ENCODE measurements at regions not wholly inside any gene's neighbourhood (a gene's known extent, or its start where the extent isn't known, plus 50 kb on each side); places are given as distances from the start of the nearest gene placed in this dataset.

GRCh38 chr13:69545551-69545950, 562.1 kb upstream of the ATXN8OS start:
- Histone ChIP-seq H3K4me1 (ENCODE audit: low read length) (no peaks in the 10 kb centered on the region), H3K79me2 (ENCODE audit: low read length) (no peaks in the 10 kb centered on the region), H3K9me2 (replicated peaks; ENCODE audit: insufficient read depth, low read length) (no peaks in the 10 kb centered on the region), H3F3A (ENCODE audit: insufficient read depth, low read length) (no peaks in the 10 kb centered on the region), H3K9ac (ENCODE audit: low read length) (no peak overlapping the region), H2AFZ (ENCODE audit: low read length) (no peak overlapping the region), H3K4me3 (ENCODE audit: low read length) (no peak overlapping the region), H3K9me3 (replicated peaks; ENCODE audit: insufficient read depth, low read length) (no peaks in the 10 kb centered on the region), H3K27ac (ENCODE audit: low read length) (no peak overlapping the region), H3K4me2 (ENCODE audit: low read depth, low read length) (no peak overlapping the region), H3K36me3 (replicated peaks; ENCODE audit: insufficient read depth, low read length) (no peaks in the 10 kb centered on the region), H4K20me1 (ENCODE audit: insufficient read depth, low read length) (no peaks in the 10 kb centered on the region), H3K27me3 (replicated peaks; ENCODE audit: insufficient read depth, low read length) (no peaks in the 10 kb centered on the region)
- DNase-seq = no peak
- TF ChIP-seq EZH2 (optimal IDR thresholded peaks at IDR 0.05; ENCODE audit: low read depth, low read length) (no peak), EZH2phosphoT487 (IDR thresholded peaks at IDR 0.05; ENCODE audit: low read length) (no peak), CTCF (IDR thresholded peaks at IDR 0.05; ENCODE audit: low read length) (no peak)

GRCh38 chr13:69524459-69525150, 583.0 kb upstream of the ATXN8OS start:
- no peak for TF ChIP-seq EZH2 (optimal IDR thresholded peaks at IDR 0.05; ENCODE audit: low read depth, low read length)
- peak; percentile 18 for TF ChIP-seq CTCF (IDR thresholded peaks at IDR 0.05; ENCODE audit: low read length)
- H3K79me2 ChIP-seq (ENCODE audit: low read length) = no peaks in the 10 kb centered on the region
- no peak overlapping the region for H3K27ac ChIP-seq (ENCODE audit: low read length)
- H3F3A ChIP-seq (ENCODE audit: insufficient read depth, low read length) = no peaks in the 10 kb centered on the region
- H3K9ac ChIP-seq (ENCODE audit: low read length) = no peak overlapping the region
- no peaks in the 10 kb centered on the region for H3K9me2 ChIP-seq (replicated peaks; ENCODE audit: insufficient read depth, low read length)
- no peak overlapping the region for H3K4me2 ChIP-seq (ENCODE audit: low read depth, low read length)
- H3K9me3 ChIP-seq (replicated peaks; ENCODE audit: insufficient read depth, low read length) = no peaks in the 10 kb centered on the region
- no peaks in the 10 kb centered on the region for H3K27me3 ChIP-seq (replicated peaks; ENCODE audit: insufficient read depth, low read length)
- H3K36me3 ChIP-seq (replicated peaks; ENCODE audit: insufficient read depth, low read length) = no peaks in the 10 kb centered on the region
- DNase-seq = no peak
- no peaks in the 10 kb centered on the region for H4K20me1 ChIP-seq (ENCODE audit: insufficient read depth, low read length)
- H2AFZ ChIP-seq (ENCODE audit: low read length) = no peak overlapping the region
- no peaks in the 10 kb centered on the region for H3K4me1 ChIP-seq (ENCODE audit: low read length)
- H3K4me3 ChIP-seq (ENCODE audit: low read length) = no peak overlapping the region

DNA sequence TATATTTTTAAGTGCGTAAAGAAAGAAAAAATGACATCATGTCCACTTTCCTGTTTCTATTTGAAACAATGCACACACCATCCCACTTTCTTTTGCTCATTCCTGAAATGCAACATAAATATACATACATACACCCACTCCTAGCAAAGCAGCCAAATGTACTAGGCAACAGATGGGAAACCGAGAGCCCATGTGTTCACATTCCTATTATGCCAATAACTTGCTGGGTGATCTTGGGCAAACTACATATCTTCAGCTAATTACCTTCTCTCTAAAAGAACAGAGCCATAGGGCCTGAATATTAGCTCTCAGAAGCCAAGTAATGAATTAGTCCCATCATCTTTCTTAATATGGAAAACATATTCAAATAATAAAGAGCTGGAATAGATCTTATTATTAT, 610.6 kb upstream of the ATXN8OS start:
- Histone ChIP-seq H3K4me2 (ENCODE audit: low read depth, low read length) (no peak overlapping the region), H3K4me1 (ENCODE audit: low read length) (no peaks in the 10 kb centered on the region), H3K27me3 (replicated peaks; ENCODE audit: insufficient read depth, low read length) (no peaks in the 10 kb centered on the region), H3K27ac (ENCODE audit: low read length) (no peak overlapping the region), H3K9me3 (replicated peaks; ENCODE audit: insufficient read depth, low read length) (no peaks in the 10 kb centered on the region), H2AFZ (ENCODE audit: low read length) (no peak overlapping the region), H3F3A (ENCODE audit: insufficient read depth, low read length) (no peaks in the 10 kb centered on the region), H3K36me3 (replicated peaks; ENCODE audit: insufficient read depth, low read length) (no peaks in the 10 kb centered on the region), H3K4me3 (ENCODE audit: low read length) (no peak overlapping the region), H3K9me2 (replicated peaks; ENCODE audit: insufficient read depth, low read length) (no peaks in the 10 kb centered on the region), H3K79me2 (ENCODE audit: low read length) (no peaks in the 10 kb centered on the region), H3K9ac (ENCODE audit: low read length) (no peak overlapping the region), H4K20me1 (ENCODE audit: insufficient read depth, low read length) (no peaks in the 10 kb centered on the region)
- no peak for DNase-seq
- no peak for TF ChIP-seq EZH2 (optimal IDR thresholded peaks at IDR 0.05; ENCODE audit: low read depth, low read length)

- H3K27ac ChIP-seq (ENCODE audit: low read length) = no peak overlapping the region
- no peaks in the 10 kb centered on the region for H3K9me3 ChIP-seq (replicated peaks; ENCODE audit: insufficient read depth, low read length)
- H2AFZ ChIP-seq (ENCODE audit: low read length) = no peak overlapping the region
- no peaks in the 10 kb centered on the region for H3K4me1 ChIP-seq (ENCODE audit: low read length)
- no peaks in the 10 kb centered on the region for H3F3A ChIP-seq (ENCODE audit: insufficient read depth, low read length)
- H3K4me2 ChIP-seq (ENCODE audit: low read depth, low read length) = no peak overlapping the region
- H3K4me3 ChIP-seq (ENCODE audit: low read length) = no peak overlapping the region
- H4K20me1 ChIP-seq (ENCODE audit: insufficient read depth, low read length) = no peaks in the 10 kb centered on the region
- no peak for TF ChIP-seq CTCF (IDR thresholded peaks at IDR 0.05; ENCODE audit: low read length)
- no peak for TF ChIP-seq EZH2phosphoT487 (IDR thresholded peaks at IDR 0.05; ENCODE audit: low read length)
- TF ChIP-seq EZH2 (optimal IDR thresholded peaks at IDR 0.05; ENCODE audit: low read depth, low read length) = no peak
- no peak overlapping the region for H3K9ac ChIP-seq (ENCODE audit: low read length)
- no peaks in the 10 kb centered on the region for H3K36me3 ChIP-seq (replicated peaks; ENCODE audit: insufficient read depth, low read length)
- H3K27me3 ChIP-seq (replicated peaks; ENCODE audit: insufficient read depth, low read length) = no peaks in the 10 kb centered on the region
- DNase-seq = no peak
- H3K9me2 ChIP-seq (replicated peaks; ENCODE audit: insufficient read depth, low read length) = no peaks in the 10 kb centered on the region
- H3K79me2 ChIP-seq (ENCODE audit: low read length) = no peaks in the 10 kb centered on the region
Observed at GRCh38 chr13:69495096-69495495, 612.5 kb upstream of the ATXN8OS start.
